GM13976 (cell line): ENCODE measurements at regions not wholly inside any gene's neighbourhood (a gene's known extent, or its start where the extent isn't known, plus 50 kb on each side); places are given as distances from the start of the nearest gene placed in this dataset.
"Not testable (repeated sequence)": the region's sequence is repeated elsewhere in the genome, so short reads cannot be mapped to it uniquely, and the experiment has no call there.

ENCODE experiments used
- DNase-seq: peaks from one replicate; pipeline ENCODE4 v3.0.0; 2012; ENCODE audit warnings: low spot score
- CTCF ChIP-seq: IDR thresholded peaks from 2 replicates; pipeline ENCODE4 v1.5.1; 2012; ENCODE audit warnings: borderline replicate concordance, mild to moderate bottlenecking; ENCODE audit not compliant: insufficient read depth; ENCODE audit errors: extremely low read depth, missing control alignments, control extremely low read depth
- in situ Hi-C: fragments of 300-500 bp; cut with MboI; formaldehyde crosslinking; loops from one replicate; pipeline ENCODE4 v1.12.0; 2022; ENCODE audit warnings: low sequenced_read_pairs, mixed read lengths, inconsistent platforms; ENCODE audit not compliant: unreplicated experiment

GRCh38 chr14:105771261-105772226 is 245.2 kb downstream of the TMEM121 start:
- DNase-seq, in situ Hi-C loops: not testable (repeated sequence)

- in situ Hi-C loops, DNase-seq: not testable (repeated sequence)
Measured at GRCh38 chr14:105772710-105773250, 246.4 kb downstream of the TMEM121 start.

GRCh38 chr14:105773584-105773983 is 247.2 kb downstream of the TMEM121 start:
- in situ Hi-C loops = no loop called here
- DNase-seq = no peak
- TF ChIP-seq CTCF = no peak

- in situ Hi-C loops = no loop called here
- no peak for DNase-seq
- TF ChIP-seq CTCF = no peak
Measured at GRCh38 chr14:105774001-105774400, 247.6 kb downstream of the TMEM121 start.

- DNase-seq, in situ Hi-C loops: not testable (repeated sequence)
Measured at GRCh38 chr14:105774585-105775348, 248.4 kb downstream of the TMEM121 start.

- DNase-seq, in situ Hi-C loops: not testable (repeated sequence)
Measured at GRCh38 chr14:105775349-105775923, 249.1 kb downstream of the TMEM121 start.

GRCh38 chr14:105776112-105776511 is 249.7 kb downstream of the TMEM121 start:
- in situ Hi-C loops, DNase-seq: not testable (repeated sequence)

GRCh38 chr14:105776924-105777323 is 250.5 kb downstream of the TMEM121 start:
- TF ChIP-seq CTCF = no peak
- in situ Hi-C loops = no loop called here
- DNase-seq = no peak

- TF ChIP-seq CTCF = no peak
- in situ Hi-C loops = no loop called here
- DNase-seq = no peak
Measured at GRCh38 chr14:105783707-105784106, 257.3 kb downstream of the TMEM121 start.
